Endodermal cell (in vitro differentiated cells): ENCODE measurements at regions not wholly inside any gene's neighbourhood (a gene's known extent, or its start where the extent isn't known, plus 50 kb on each side); places are given as distances from the start of the nearest gene placed in this dataset.

Experiments
- DNase-seq: peaks from one replicate; pipeline ENCODE4 v3.0.0-alpha.2; 2017
- H3K27ac ChIP-seq: 2 replicates; pipeline ENCODE4 v1.5.1; 2013; ENCODE audit warnings: mild to moderate bottlenecking, low read depth, low read length, moderate library complexity
- H3K27me3 ChIP-seq: 2 replicates; pipeline ENCODE4 v1.6.1; 2013; ENCODE audit warnings: mild to moderate bottlenecking, low read length, moderate library complexity; ENCODE audit not compliant: insufficient read depth, control insufficient read depth, poor library complexity, severe bottlenecking
- H3K36me3 ChIP-seq: 2 replicates; pipeline ENCODE4 v1.7.0; 2013; ENCODE audit warnings: mild to moderate bottlenecking, low read length, moderate library complexity; ENCODE audit not compliant: control insufficient read depth, insufficient read depth
- H3K4me1 ChIP-seq: one replicate; pipeline ENCODE4 v1.7.0; 2013; ENCODE audit warnings: low read length; ENCODE audit not compliant: control insufficient read depth, insufficient read depth
- H3K4me3 ChIP-seq: 2 replicates; pipeline ENCODE4 v1.5.1; 2013; ENCODE audit warnings: mild to moderate bottlenecking, low read length, moderate library complexity
- H3K9ac ChIP-seq: 2 replicates; pipeline ENCODE4 v1.6.1; 2013; ENCODE audit warnings: mild to moderate bottlenecking, low read length, moderate library complexity; ENCODE audit not compliant: poor library complexity, severe bottlenecking; ENCODE audit errors: extremely low read depth
- H3K9me3 ChIP-seq: 2 replicates; pipeline ENCODE4 v1.6.1; 2013; ENCODE audit warnings: mild to moderate bottlenecking, low read length, moderate library complexity; ENCODE audit not compliant: control insufficient read depth
- H3K27ac Mint-ChIP-seq: 2 replicates; pipeline ENCODE4 v1.8.0; 2020; ENCODE audit warnings: mixed read lengths
- H3K27me3 Mint-ChIP-seq: 2 replicates; pipeline ENCODE4 v1.8.0; 2021; ENCODE audit warnings: mild to moderate bottlenecking, mixed read lengths; ENCODE audit not compliant: insufficient read depth
- H3K36me3 Mint-ChIP-seq: 2 replicates; pipeline ENCODE4 v1.8.0; 2020; ENCODE audit warnings: low read depth, mixed read lengths
- H3K4me1 Mint-ChIP-seq: 2 replicates; pipeline ENCODE4 v1.8.0; 2020; ENCODE audit warnings: mixed read lengths
- H3K4me3 Mint-ChIP-seq: 2 replicates; pipeline ENCODE4 v1.8.0; 2020; ENCODE audit warnings: mild to moderate bottlenecking, moderate library complexity, mixed read lengths
- H3K9me3 Mint-ChIP-seq: 2 replicates; pipeline ENCODE4 v1.8.0; 2020; ENCODE audit warnings: mild to moderate bottlenecking, mixed read lengths
- WGBS, 2 experiments: methylation state at CpG; one replicate each; pipeline versions ENCODE4 v1.1.5 to v1.1.7; 2013; ENCODE audit warnings: missing lambda C conversion rate in 2 of 2, mixed read lengths in 1 of 2; ENCODE audit not compliant: insufficient coverage in 1 of 2, insufficient read length in 1 of 2; 5-methylcytosine and 5-hydroxymethylcytosine counted together
- TF ChIP-seq, protein P1 (sequence below): fragments of 200-600 bp; sonication (generic); conservative IDR thresholded peaks from 2 replicates; pipeline ENCODE4 v1.5.0; 2021; ENCODE audit warnings: antibody characterized with exemption, mild to moderate bottlenecking

DNA sequence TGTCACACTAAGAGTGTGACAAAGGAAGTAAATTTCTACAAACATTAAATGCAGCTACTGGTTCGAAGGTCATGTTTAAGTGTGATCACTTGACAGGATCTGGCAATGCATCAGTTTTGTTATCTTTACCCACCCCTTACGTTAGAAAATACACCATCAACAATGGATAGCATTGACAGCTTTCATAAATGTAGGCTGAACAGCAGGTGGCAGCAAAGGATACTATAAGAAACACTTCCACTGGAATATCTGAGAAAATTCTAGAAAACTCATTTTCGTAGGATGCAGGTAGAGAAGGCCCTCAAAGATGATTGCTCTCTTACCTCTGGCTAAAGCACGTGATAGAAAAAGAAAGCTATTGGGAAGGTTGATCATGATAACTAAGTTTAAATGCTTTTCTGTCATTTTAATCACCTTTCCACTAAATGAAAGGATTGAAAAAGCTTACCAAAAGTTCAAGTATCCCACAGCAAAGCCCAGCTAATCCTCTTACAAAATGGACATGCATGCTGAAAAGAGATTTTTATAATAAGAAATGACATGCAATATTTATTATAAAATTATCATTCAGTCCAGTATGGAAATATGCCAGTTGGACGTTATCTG lies 292.5 kb downstream of the PARP8 start:
- H3K4me3 ChIP-seq, result no peak overlapping the region
- DNase-seq, result peak; percentile 53
- H3K4me1 ChIP-seq, result no peaks in the 10 kb centered on the region
- no peaks in the 10 kb centered on the region for H3K36me3 ChIP-seq
- H3K9me3 ChIP-seq, result no peaks in the 10 kb centered on the region
- no peaks in the 10 kb centered on the region for H3K9me3 Mint-ChIP-seq
- WGBS, 2 experiments, result 74% methylated on average over 3 to 5 of the region's 5 CpGs
- H3K27me3 Mint-ChIP-seq, result peaks cover 33% of the 10 kb centered on the region
- no peak overlapping the region for H3K27ac ChIP-seq
- peaks cover 43% of the 10 kb centered on the region for H3K27me3 ChIP-seq
- H3K9ac ChIP-seq, result no peak overlapping the region
- H3K4me3 Mint-ChIP-seq, result no peak overlapping the region
- H3K4me1 Mint-ChIP-seq, result peaks cover 2% of the 10 kb centered on the region
- no peak overlapping the region for H3K27ac Mint-ChIP-seq
- H3K36me3 Mint-ChIP-seq, result no peaks in the 10 kb centered on the region
- TF ChIP-seq, protein P1, sequence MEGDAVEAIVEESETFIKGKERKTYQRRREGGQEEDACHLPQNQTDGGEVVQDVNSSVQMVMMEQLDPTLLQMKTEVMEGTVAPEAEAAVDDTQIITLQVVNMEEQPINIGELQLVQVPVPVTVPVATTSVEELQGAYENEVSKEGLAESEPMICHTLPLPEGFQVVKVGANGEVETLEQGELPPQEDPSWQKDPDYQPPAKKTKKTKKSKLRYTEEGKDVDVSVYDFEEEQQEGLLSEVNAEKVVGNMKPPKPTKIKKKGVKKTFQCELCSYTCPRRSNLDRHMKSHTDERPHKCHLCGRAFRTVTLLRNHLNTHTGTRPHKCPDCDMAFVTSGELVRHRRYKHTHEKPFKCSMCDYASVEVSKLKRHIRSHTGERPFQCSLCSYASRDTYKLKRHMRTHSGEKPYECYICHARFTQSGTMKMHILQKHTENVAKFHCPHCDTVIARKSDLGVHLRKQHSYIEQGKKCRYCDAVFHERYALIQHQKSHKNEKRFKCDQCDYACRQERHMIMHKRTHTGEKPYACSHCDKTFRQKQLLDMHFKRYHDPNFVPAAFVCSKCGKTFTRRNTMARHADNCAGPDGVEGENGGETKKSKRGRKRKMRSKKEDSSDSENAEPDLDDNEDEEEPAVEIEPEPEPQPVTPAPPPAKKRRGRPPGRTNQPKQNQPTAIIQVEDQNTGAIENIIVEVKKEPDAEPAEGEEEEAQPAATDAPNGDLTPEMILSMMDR, result peak; percentile 79

DNA sequence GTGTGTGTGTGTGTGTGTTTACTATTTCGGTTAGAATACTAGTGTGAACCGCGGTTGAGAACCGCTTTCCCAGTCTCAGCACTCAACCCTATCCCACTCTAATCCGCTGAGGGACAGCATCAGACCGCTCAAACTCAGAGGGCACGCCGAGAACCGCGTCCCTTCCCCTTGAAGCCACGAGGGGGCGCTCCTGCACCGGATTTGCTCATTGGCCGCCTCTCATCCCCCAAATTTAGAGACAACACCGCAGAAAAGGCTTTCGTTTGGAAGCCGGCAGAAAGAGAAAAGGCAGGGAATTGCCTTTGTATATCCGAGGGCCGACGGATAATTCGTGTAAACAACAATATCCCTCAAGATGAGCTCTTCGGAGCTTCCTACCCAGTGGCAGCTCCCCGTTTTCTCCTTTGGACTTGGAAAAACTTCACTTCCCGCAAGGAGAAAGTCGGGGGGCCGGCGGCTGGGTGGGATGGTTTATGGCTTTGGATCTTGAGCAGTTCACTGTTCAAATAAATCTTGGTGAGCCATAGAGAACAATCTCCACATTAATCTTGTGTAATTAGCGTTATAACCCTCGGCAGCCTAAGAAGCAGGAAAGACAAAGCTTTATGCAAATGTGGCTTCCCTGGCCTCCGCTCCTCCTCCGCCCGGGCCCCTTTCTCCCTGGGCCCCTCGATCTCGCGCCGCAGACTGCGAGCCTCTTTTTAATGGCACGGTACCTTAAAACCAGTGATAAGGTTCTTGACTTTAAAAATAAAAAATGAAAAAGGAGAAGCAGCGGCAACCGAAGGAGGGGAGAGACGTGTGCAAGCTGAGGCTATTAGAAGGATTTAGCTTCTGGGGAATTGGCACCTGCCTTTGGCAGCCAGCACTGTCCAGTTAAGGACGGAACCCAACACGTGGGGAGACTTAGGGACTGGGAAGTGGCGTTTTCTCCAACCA lies 296.8 kb downstream of the PARP8 start:
- DNase-seq, result peak; percentile 95
- no peaks in the 10 kb centered on the region for H3K9me3 Mint-ChIP-seq
- WGBS, 2 experiments, result 1% methylated on average over 17 to 43 of the region's 44 CpGs
- H3K4me3 ChIP-seq, result peak overlapping the region; percentile 80
- no peak overlapping the region for H3K27ac ChIP-seq
- peak overlapping the region; percentile 58 for H3K4me3 Mint-ChIP-seq
- no peaks in the 10 kb centered on the region for H3K9me3 ChIP-seq
- H3K27me3 ChIP-seq, result peaks cover 79% of the 10 kb centered on the region
- H3K36me3 ChIP-seq, result no peaks in the 10 kb centered on the region
- no peak overlapping the region for H3K27ac Mint-ChIP-seq
- H3K36me3 Mint-ChIP-seq, result no peaks in the 10 kb centered on the region
- H3K27me3 Mint-ChIP-seq, result peaks cover 72% of the 10 kb centered on the region
- TF ChIP-seq, protein P1, result peak; percentile 98
- H3K4me1 Mint-ChIP-seq, result peaks cover 40% of the 10 kb centered on the region
- no peak overlapping the region for H3K9ac ChIP-seq
- H3K4me1 ChIP-seq, result no peaks in the 10 kb centered on the region

DNA sequence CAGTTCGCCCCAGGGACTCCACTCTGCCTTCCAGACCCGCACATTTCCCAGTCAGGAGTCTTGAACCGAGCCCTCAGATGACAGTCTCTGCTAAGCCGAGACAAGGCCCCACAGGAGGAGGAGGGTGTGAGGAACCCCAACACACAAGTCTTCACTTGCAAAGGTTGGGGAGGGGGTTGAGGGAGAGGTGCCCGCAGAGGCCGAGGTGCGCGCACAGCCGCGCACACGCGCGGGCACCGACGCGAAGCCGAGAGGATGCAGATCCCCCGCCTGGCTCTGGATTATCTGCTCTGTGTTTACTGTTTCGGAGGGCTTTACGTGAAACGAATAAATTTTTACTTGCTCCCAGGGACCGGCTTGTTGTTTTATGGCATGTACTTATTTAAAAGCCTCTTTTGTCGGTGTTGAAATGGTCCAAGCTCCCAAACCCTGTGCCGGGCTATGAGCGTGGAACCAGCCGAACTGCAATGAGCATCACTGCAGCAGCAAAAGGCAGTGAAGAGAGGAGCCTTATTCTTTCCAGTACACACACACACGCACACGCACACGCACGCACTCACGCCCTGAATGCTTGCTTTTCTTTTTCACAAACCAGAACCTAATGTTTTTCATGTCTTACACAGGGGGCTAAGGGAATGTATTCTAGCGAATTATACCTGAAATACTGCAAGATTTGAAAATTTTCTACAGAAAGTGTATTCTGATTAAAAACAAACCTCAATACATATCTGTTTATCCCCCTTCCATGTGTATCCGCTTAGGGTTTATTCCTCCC lies 297.7 kb downstream of the PARP8 start:
- TF ChIP-seq, protein P1, result no peak
- no peaks in the 10 kb centered on the region for H3K4me1 ChIP-seq
- H3K36me3 ChIP-seq, result no peaks in the 10 kb centered on the region
- DNase-seq, result no peak
- Mint-ChIP-seq H3K36me3 (no peaks in the 10 kb centered on the region), H3K27ac (no peak overlapping the region), H3K4me1 (peaks cover 49% of the 10 kb centered on the region), H3K4me3 (peak overlapping the region; percentile 58), H3K9me3 (no peaks in the 10 kb centered on the region), H3K27me3 (peaks cover 82% of the 10 kb centered on the region)
- no peak overlapping the region for H3K27ac ChIP-seq
- 3 to 7% methylated on average over 5 to 33 of the region's 33 CpGs for WGBS, 2 experiments
- peaks cover 87% of the 10 kb centered on the region for H3K27me3 ChIP-seq
- no peaks in the 10 kb centered on the region for H3K9me3 ChIP-seq
- H3K9ac ChIP-seq, result no peak overlapping the region
- H3K4me3 ChIP-seq, result peak overlapping the region; percentile 80
